ENCODE measurements at regions not wholly inside any gene's neighbourhood (a gene's known extent, or its start where the extent isn't known, plus 50 kb on each side); places are given as distances from the start of the nearest gene placed in this dataset.

GRCh38 chr10:128929767-128930166 lies 537.3 kb upstream of the MGMT start:
- TF ChIP-seq CTCF (IDR thresholded peaks at IDR 0.05) (no peak), POLR2A (IDR thresholded peaks at IDR 0.05) (no peak), POLR2AphosphoS5 (IDR thresholded peaks at IDR 0.05; ENCODE audit: insufficient read depth in 1 of 2, low read depth in 1 of 2) (no peak)
